ENCODE measurements at regions not wholly inside any gene's neighbourhood (a gene's known extent, or its start where the extent isn't known, plus 50 kb on each side); places are given as distances from the start of the nearest gene placed in this dataset.

GRCh38 chr4:111040904-111041303, 418.0 kb upstream of the PITX2 start:
- TF ChIP-seq CTCF (IDR thresholded peaks at IDR 0.05) (no peak), EZH2 (IDR thresholded peaks at IDR 0.05; ENCODE audit: borderline replicate concordance, insufficient read depth, low read depth, low read length, poor library complexity, severe bottlenecking) (no peak)

Measured in B cell (primary cell).